ENCODE measurements at regions not wholly inside any gene's neighbourhood (a gene's known extent, or its start where the extent isn't known, plus 50 kb on each side); places are given as distances from the start of the nearest gene placed in this dataset.

- TF ChIP-seq CTCF (conservative IDR thresholded peaks at IDR 0.05; ENCODE audit: low read depth, low read length) (no peak), EZH2 (IDR thresholded peaks at IDR 0.05; ENCODE audit: borderline replicate concordance, low read depth, low read length, poor library complexity, severe bottlenecking) (no peak)
Observed at GRCh38 chr4:160038615-160039014, 935.7 kb downstream of the RAPGEF2 start.

Data from A673 (cell line).